ENCODE measurements at regions not wholly inside any gene's neighbourhood (a gene's known extent, or its start where the extent isn't known, plus 50 kb on each side); places are given as distances from the start of the nearest gene placed in this dataset.

GRCh38 chr16:59188029-59188428 is 453.9 kb upstream of the GOT2 start:
- ChIA-PET POLR2A (no interaction called here), CTCF (no interaction called here)
- Histone ChIP-seq H3K27me3 (ENCODE audit: insufficient read depth) (no peaks in the 10 kb centered on the region), H3F3A (replicated peaks; ENCODE audit: insufficient read depth) (no peaks in the 10 kb centered on the region), H4K20me1 (ENCODE audit: insufficient read depth) (no peaks in the 10 kb centered on the region), H3K4me1 (ENCODE audit: control insufficient read depth in 1 of 2, insufficient read depth in 2 of 2, low read depth in 1 of 2, low read length in 1 of 2) (no peaks in the 10 kb centered on the region), H2AFZ (ENCODE audit: low read depth) (no peak overlapping the region), H3K27ac (ENCODE audit: low read depth in 2 of 2, low read length in 1 of 2) (no peak overlapping the region), H3K4me2 (no peak overlapping the region), H3K9me3 (no peaks in the 10 kb centered on the region), H3K79me2 (ENCODE audit: insufficient read depth) (no peaks in the 10 kb centered on the region), H3K36me3 (replicated peaks in 1 of 2; ENCODE audit: control insufficient read depth in 1 of 2, insufficient read depth in 2 of 2, low read length in 1 of 2) (no peaks in the 10 kb centered on the region), H3K9me2 (no peaks in the 10 kb centered on the region), H3K4me3 (ENCODE audit: low read depth in 2 of 2, low read length in 1 of 2) (no peak overlapping the region), H3K9ac (no peak overlapping the region)
- TF ChIP-seq YY1 (IDR thresholded peaks at IDR 0.05; ENCODE audit: low read depth) (no peak), POLR2AphosphoS5 (IDR thresholded peaks at IDR 0.05; ENCODE audit: low read depth, low read length) (no peak), ELF1 (IDR thresholded peaks at IDR 0.05) (no peak), MEF2A (IDR thresholded peaks at IDR 0.05; ENCODE audit: borderline replicate concordance, low read depth) (no peak), GABPA (IDR thresholded peaks at IDR 0.05; ENCODE audit: low read depth) (no peak), EZH2phosphoT487 (IDR thresholded peaks at IDR 0.05; ENCODE audit: borderline replicate concordance, low read depth) (no peak), TCF12 (IDR thresholded peaks at IDR 0.05) (no peak), USF2 (IDR thresholded peaks at IDR 0.05; ENCODE audit: borderline replicate concordance, low read depth, low read length) (no peak), EP300 (IDR thresholded peaks at IDR 0.05; ENCODE audit: borderline replicate concordance in 1 of 2, low read depth in 1 of 2, low read length in 1 of 2) (no peak)
- TF ChIP-seq, protein P1, sequence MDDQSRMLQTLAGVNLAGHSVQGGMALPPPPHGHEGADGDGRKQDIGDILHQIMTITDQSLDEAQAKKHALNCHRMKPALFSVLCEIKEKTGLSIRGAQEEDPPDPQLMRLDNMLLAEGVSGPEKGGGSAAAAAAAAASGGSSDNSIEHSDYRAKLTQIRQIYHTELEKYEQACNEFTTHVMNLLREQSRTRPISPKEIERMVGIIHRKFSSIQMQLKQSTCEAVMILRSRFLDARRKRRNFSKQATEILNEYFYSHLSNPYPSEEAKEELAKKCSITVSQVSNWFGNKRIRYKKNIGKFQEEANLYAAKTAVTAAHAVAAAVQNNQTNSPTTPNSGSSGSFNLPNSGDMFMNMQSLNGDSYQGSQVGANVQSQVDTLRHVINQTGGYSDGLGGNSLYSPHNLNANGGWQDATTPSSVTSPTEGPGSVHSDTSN (IDR thresholded peaks at IDR 0.05): no peak
- WGBS (ENCODE audit: low lambda C conversion rate): 9% methylated on average over 3 of the region's 3 CpGs
- no peak for DNase-seq

DNA sequence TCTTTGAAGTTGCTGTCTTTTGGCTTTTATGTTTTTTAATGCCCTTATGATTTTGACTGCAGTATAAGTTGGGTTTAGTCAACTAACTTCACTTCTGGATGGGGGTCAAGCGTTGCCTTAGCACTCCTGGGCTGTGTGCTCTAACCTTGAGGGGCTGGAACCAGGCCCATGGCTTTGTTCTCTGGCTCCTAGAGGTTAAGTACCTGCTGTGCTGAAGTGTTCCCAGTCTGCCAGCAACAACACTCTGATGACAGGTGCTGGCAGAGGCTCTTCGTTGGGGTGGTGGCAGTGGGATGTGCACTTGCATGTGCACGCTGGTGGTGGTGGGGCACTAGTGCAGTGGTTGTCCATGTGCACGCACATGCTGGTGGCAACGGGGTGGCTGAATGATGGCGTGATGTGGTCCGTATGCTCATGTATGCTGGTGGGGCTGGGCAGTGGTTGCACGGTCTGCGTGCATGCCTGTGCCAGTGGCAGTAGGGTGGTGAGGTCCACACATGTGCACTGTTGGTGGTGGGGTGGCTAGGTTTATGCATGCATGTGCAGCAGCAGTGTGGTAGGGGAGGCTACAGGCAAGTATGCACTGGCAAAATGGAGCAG is 447.8 kb upstream of the GOT2 start:
- Histone ChIP-seq H3K27me3 (ENCODE audit: insufficient read depth) (no peaks in the 10 kb centered on the region), H3K36me3 (replicated peaks in 1 of 2; ENCODE audit: control insufficient read depth in 1 of 2, insufficient read depth in 2 of 2, low read length in 1 of 2) (no peaks in the 10 kb centered on the region), H3K9ac (no peak overlapping the region), H3F3A (replicated peaks; ENCODE audit: insufficient read depth) (no peaks in the 10 kb centered on the region), H3K4me2 (no peak overlapping the region), H3K4me3 (ENCODE audit: low read depth in 2 of 2, low read length in 1 of 2) (no peak overlapping the region), H3K4me1 (ENCODE audit: control insufficient read depth in 1 of 2, insufficient read depth in 2 of 2, low read depth in 1 of 2, low read length in 1 of 2) (no peaks in the 10 kb centered on the region), H3K27ac (ENCODE audit: low read depth in 2 of 2, low read length in 1 of 2) (no peak overlapping the region), H3K9me3 (no peaks in the 10 kb centered on the region), H2AFZ (ENCODE audit: low read depth) (no peak overlapping the region), H3K9me2 (0 out of 2 replicates have a peak, but pooled peaks cover 3% of the 10 kb centered on the region), H3K79me2 (ENCODE audit: insufficient read depth) (no peaks in the 10 kb centered on the region), H4K20me1 (ENCODE audit: insufficient read depth) (no peaks in the 10 kb centered on the region)
- DNase-seq: no peak
- WGBS (ENCODE audit: low lambda C conversion rate): 30% methylated on average over 4 of the region's 9 CpGs
- POLR2A ChIA-PET: no interaction called here
- TF ChIP-seq YY1 (IDR thresholded peaks at IDR 0.05; ENCODE audit: low read depth) (no peak), SIN3A (IDR thresholded peaks at IDR 0.05; ENCODE audit: borderline replicate concordance, low read depth, low read length) (no peak), POLR2AphosphoS5 (IDR thresholded peaks at IDR 0.05; ENCODE audit: low read depth, low read length) (no peak), JUND (IDR thresholded peaks at IDR 0.05) (no peak), FOXM1 (IDR thresholded peaks at IDR 0.05; ENCODE audit: low read depth) (no peak), EZH2phosphoT487 (IDR thresholded peaks at IDR 0.05; ENCODE audit: borderline replicate concordance, low read depth) (no peak), RXRA (IDR thresholded peaks at IDR 0.05; ENCODE audit: borderline replicate concordance, low read depth) (no peak)
- CTCF ChIA-PET: interaction anchor here (1.8 kb wide), 1 partner anchor 11 kb away, joined by 6 read pairs; no protein-coding TSS in a partner anchor

Measured in SK-N-SH (cell line).